Amygdala (tissue), 56 donors: ENCODE measurements at regions not wholly inside any gene's neighbourhood (a gene's known extent, or its start where the extent isn't known, plus 50 kb on each side); places are given as distances from the start of the nearest gene placed in this dataset.
"Not testable (repeated sequence)": the region's sequence is repeated elsewhere in the genome, so short reads cannot be mapped to it uniquely, and the experiment has no call there.

Experiments
- DNase-seq, 56 donors: peaks; one replicate each; lab custom pipeline; 2025; lab: John Stamatoyannopoulos, UW

- no peak for DNase-seq
Measured at GRCh38 chr1:184889902-184890301, 84.4 kb downstream of the NIBAN1 start.

- no peak for DNase-seq
Measured at GRCh38 chr1:184889166-184889565, 85.1 kb downstream of the NIBAN1 start.

GRCh38 chr1:184888505-184888904 lies 85.8 kb downstream of the NIBAN1 start:
- no peak for DNase-seq

DNA sequence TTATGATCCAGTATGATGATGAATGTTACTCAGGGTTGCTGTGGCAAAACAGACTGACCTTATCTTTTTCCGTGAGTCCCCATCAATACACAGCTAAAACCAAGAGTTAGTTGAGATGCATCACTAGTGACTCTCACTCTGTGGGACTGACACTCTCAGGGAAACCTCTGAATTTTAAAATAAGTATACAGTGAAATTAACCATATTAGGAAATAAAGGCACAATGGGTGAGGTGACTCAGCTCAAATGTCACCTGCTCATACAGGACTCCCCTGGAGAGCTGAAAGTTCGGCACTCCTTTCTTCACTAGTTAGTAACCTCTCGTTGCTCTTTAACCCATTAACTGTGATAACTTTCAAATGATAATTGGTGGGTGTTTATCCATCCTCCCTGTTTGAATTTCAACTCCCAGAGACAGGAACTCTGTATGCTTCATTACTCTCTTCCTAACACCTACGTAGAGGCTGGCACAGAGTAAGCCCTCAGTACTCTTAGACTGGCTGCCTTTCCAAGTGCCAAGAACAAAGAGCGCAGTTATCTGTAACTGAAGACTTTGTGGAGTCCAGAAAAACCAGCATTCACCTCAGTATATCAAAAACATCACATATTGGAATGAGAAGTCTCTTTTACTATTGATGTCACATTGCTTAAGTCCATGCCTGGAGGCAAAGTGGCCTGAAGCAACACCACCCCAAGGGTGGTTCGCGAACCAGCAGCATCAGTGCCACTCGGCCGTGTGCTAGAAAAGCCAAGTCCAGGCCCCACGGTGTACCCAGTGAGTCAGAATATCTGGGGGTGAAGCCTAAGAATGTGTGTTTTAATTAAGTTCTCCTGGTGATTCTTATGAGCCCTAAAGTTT lies 91.1 kb downstream of the NIBAN1 start:
- no peak for DNase-seq

DNA sequence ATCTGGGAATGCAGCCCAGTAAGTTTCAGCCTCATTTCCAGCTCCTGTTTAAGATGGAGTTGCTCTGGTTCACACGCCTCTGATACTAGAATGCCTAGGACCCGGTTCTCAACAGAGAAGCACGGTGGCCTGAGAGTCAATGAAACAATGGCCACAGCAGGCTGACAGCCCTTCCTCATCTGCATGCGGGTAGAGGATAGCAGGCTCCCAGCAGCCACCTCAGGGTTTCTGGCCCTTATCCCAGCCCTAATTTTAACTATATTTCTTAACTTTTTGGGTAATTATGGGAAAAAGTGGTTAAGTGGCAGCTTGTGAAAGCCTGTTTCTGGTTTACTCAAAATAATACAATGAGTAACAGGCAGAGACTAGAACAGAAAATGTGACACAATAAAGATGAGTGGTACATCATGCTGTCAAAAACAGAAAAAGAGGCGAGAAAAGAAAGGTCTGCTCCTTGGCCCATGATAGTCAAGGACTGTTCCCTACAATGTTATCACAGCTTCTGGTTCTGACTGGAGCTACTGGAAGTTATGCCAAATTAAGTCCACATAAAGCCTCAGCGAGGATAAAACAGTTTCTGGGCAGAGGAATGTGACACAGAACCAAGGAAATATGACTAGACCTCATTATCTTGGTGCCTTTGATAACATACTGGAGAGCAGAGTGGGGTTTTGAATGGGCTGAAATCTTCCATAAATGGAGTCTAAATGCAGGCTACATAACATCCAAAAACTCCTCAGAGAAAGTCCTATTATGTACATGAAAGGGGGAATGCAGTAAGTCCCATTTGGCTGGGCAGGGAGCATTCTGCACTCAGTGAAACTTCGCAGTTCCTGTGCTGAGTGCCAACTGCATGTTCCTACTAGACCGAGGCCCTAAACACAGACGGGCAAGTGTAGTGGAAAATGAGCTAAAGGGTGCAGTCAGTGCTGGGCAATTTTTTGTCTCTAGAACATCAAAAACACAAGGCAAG lies 92.1 kb downstream of the NIBAN1 start:
- peak in 5 of 56 donors; percentile 2 to 24 (median 9) for DNase-seq

DNA sequence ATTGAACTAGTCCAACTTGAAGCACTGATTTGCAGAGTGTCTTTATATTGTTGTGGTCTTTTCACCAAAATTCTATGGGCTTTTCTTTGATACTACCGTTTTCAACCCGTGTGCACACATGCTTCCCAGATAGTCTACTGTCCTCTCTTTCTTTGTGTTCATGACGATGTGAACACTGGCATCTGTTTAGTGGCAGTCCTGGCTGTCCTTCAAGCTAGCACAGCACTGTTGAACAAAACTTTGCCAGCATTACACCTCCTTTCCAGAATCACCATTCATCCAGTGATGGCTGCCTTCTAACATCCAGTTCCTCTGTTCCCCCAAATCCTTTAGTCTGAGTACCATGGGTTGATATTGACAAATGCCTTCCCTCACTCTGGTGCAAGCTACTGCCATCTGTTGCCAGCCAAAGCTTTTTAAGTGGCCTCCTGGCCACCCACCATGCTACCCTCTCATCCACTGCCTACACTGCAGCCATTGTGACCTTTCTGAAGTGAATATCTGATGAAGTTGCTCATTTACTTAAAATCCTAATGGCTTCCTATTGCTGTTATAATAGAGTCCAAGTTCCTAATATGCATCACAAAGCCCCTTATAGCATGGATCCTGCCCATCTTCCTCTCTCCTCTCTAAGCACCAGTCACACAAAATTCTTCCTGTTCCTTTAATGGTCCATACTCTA lies 94.3 kb downstream of the NIBAN1 start:
- DNase-seq = no peak

GRCh38 chr1:184878602-184879001 lies 95.7 kb downstream of the NIBAN1 start:
- DNase-seq = no peak

GRCh38 chr1:184878002-184878401 lies 96.3 kb downstream of the NIBAN1 start:
- no peak for DNase-seq

DNA sequence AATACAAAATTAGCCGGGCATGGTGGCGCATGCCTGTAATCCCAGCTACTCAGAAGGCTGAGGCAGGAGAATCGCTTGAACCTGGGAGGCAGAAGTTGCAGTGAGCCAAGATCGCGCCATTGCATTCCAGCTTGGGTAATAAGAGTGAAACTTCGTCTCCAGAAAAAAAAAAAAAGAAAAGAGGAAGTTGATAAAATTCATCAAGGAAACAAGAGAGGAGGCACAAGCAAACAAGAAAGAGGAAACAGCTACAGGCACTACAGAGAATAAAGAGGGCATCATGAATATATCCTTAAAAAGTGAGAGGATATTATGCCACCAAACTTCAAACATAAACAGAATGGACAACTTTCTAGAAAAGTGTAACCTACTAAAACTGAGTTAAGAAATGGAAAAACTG lies 98.3 kb downstream of the NIBAN1 start:
- not testable (repeated sequence) for DNase-seq

GRCh38 chr1:184875218-184875617 lies 99.1 kb downstream of the NIBAN1 start:
- DNase-seq = no peak

GRCh38 chr1:184870319-184870718 lies 104.0 kb downstream of the NIBAN1 start:
- DNase-seq = no peak

- DNase-seq = no peak
Measured at GRCh38 chr1:184867866-184868689, 106.2 kb downstream of the NIBAN1 start.

DNA sequence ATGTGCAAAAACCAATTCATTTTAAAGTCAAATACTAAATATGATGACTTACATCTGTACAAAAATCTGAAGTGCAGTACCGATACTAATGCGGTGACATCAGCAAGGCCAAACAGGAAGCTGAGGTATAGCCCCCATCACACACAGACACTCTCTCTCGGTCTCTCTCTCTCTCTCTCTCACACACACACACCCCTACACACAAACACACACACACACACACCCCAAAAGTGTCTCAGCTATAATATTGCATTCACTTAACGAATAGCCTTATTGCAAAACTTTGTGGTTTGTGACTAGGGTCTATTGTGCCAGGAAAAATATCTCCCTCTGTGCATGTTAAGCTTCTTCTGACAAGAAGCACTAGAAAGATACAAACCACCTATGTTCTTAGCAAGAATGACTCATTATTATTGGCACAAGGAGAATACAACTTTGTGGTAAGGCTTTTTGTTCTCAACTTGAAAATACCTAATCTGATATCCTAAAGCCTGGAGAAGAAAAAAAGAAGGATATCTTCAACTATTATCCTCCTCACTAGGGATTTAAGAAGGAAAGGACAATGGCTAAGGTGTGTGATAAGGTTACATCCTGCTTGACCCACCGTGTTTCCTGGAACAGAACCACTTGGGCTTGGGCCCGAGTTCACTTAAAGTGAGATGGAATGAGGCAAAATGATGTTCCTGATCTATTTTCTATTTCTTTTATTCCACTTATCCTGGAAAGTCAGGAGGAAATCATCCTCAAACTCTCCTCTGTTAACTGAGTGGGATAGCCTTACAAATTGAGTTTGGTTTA lies 107.1 kb downstream of the NIBAN1 start:
- DNase-seq = no peak

- DNase-seq = no peak
Measured at GRCh38 chr1:184866586-184866985, 107.7 kb downstream of the NIBAN1 start.

- no peak for DNase-seq
Measured at GRCh38 chr1:184865831-184866230, 108.5 kb downstream of the NIBAN1 start.

DNA sequence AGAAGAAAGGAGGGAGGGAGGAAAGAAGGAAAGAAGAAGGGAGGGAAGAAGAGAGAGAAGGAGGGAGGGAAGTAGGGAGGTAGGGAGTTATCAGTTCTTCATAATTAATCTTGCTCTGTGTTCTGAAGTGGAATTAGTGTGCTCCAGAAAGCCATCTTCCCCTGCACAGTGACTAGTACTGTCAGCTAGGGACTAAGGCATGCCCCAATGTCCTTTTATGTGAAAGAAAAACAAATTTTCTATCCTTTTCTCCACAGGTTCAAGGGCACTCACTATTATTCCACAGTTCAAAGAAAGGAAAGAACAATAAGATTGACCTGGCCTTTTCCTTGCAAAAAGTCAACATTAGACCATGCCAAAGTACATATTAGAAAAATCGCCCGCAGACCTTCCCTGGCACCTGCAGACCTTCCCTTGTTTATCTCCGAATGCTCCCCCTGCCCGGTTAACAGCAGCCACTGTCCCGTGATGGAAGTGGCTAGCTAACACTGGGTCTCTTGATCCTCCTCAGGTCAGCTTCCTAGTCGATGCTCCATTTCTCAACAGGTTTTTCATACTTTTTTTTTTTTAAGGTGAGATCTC lies 107.2 kb upstream of the EDEM3 start:
- DNase-seq = no peak

DNA sequence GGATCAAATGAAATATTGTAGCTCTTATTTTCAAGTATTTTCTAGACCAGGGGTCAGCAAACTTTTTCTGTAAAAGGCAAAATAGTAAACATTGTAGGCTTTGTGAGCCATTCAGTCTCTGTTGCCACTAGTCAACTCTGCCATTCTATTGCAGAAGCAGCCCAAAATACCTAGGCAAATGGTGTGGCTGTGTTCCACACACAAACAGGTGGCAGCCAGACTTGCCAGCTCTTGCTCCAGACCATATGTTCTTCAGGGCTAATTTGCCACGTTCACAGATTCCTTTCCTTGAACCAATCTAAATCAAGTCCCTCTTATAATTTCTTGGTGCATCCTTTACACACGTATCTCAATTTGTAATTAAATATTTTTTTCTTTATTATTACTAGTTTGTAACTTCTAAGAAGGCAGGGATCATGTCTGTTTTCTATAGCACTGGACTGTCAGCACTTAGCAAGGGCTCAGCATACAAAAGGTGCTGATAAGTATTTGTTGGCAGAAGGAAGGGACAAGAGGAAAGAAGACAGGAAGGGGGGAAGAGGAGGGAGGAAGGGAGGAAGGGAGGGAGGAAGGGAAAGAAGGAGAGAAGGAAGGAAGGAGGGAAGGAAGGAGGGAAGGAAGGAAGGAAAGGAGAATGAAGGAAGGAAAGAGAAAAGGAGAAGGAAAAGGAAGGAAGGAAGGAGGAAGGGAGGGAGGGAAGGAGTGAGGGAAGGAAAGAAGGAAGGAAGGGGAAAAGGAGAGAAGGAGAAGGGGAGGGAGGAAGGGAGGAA lies 106.5 kb upstream of the EDEM3 start:
- DNase-seq = peak in 1 of 56 donors; percentile 16

GRCh38 chr1:184860535-184860934 lies 105.9 kb upstream of the EDEM3 start:
- DNase-seq = no peak
